CD1c-positive myeloid dendritic cell (primary cell): ENCODE measurements at regions not wholly inside any gene's neighbourhood (a gene's known extent, or its start where the extent isn't known, plus 50 kb on each side); places are given as distances from the start of the nearest gene placed in this dataset.
"Not testable (repeated sequence)": the region's sequence is repeated elsewhere in the genome, so short reads cannot be mapped to it uniquely, and the experiment has no call there.

Experiments used
- DNase-seq: peaks from one replicate; pipeline ENCODE4 v3.0.0-alpha.2; 2016; ENCODE audit errors: extremely low spot score

DNA sequence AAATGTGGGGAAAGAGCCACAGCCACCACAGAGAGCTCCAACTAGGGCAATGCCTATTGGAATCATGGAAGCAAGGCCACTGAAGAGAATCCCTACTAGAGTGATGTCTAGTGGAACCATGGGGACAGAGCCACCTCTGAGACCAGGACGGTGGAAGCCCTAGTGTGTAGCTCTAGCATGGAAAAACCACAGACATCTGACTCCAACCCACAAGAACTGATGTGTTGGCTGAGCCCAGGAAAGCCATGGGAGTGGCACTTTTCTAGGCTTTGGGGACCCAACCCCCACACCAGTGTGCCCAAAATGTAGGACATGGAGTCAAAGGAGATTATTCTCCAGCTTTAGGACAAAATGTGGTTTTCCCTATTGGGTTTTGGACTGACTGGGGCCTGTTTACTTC is 721.9 kb downstream of the BRINP1 start:
- no peak for DNase-seq

DNA sequence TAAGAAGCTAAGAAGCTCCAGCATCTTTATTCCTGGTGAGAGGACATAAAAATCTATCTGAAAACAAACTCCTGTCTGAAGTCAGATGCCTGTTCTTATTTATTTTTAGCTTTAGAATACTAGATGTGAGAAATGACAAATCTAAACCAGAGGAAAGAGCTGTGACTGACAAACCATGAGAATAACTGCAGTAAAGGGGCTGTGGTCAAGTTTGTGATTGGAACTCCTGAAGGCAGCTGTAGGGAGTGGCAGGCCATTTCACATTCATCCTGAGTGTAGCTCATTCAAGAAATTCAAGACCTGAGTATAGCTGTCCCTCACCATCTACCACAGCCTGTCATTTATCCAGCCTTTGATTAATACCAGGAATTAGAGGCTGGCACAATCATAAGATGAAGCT is 718.8 kb downstream of the BRINP1 start:
- no peak for DNase-seq

DNA sequence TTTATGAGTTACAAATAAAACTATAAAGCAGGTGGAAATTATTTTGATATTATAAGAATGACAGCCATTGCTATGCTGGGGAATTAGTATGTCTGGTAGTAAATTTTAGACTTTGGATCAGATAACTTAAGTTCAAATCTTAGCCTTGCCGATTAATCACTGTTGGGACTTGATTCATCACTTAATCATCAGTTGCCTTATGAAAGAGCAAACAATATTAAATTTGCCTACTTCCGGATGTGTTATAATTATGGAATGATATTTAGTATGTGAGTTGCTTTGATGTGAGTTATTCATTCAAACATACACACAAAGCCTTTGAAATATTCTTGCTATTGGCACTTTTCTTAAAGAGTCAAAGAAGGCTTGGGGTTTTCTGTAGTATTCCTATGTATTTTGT is 717.7 kb downstream of the BRINP1 start:
- no peak for DNase-seq

DNA sequence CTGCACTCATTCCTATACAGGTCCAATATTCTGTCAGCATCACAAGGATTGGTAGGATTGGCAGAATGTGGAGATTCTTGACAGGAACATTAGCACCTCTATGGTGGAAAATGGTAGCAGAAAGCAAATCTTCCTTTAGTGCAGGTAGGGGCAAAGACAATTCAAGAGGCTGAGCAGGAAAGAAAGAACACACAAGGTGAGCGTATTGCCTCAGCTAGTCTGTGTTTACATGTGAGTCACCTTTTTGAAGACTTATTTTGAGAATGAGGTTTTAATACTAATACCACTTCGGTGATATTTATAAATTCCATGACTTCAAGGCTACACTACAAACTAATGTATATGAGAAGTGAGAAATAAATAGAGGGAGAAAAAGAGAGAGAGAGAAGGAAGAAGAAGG is 717.0 kb downstream of the BRINP1 start:
- no peak for DNase-seq

DNA sequence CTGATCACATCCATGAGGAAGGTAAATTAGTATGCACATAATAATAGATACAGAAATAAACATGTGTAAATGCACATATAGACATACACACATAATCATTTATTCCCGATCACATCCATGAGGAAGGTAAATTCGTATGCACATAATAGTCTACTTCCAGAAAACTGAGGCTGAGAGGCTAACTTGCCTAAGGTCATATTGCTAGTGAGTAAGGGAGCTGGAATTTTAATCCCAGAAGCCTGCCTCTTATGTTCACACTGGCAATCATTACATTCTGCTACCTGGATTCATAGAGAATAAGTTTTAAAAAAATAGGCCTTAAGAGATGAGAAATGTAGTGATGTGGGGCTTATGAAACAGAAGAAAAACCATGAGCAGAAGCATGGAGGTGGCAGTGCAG is 716.3 kb downstream of the BRINP1 start:
- no peak for DNase-seq

DNA sequence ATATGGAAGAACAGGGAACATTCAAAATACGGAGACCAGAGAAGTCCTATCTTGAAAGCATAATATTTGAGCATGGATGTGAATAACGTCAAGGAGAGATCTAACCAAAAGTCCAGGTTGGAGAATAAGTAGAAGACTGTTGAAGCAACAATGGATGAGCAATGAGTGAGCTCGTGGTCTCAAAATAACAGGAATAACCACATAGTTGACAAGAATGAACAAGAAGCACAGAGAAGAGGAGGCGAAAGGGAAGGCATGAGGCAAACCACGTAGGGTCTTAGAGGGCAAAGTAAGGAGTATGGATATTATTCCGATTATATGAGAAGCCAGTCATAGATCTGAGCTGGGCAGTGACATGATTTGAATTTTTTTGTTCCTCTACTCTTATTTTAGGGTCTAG is 710.2 kb downstream of the BRINP1 start:
- no peak for DNase-seq

DNA sequence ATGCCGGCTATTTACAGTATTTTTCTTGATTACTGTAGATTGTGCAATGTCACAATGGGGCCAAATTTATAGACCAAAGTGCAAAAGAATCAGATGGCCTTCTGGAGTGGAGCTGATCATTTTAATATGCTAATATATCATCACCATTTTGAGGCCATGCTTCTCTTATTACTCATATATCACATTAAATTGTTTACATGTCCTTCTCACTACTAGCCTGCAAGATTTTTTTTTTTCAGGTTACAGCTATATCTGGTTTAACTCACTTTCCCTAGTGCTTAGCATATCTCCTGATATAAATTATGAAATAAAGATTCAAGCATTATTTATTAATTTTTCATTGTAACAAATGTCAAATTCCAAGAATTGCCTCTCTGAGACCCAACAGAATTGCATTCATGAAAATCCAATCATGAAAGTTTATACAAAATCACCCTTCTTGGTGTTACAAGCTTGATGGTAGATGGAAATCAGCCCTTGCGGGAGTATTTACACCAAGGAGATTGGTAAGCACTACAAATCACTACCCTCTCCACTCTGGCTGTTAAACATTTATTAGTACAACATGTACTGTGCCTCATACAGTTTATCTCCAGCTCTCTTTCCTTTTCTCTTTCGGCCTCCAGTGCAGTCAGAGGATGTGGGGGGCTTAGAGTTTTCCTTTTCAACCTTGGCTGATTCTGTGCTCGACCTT is 703.9 kb downstream of the BRINP1 start:
- DNase-seq, result no peak

DNA sequence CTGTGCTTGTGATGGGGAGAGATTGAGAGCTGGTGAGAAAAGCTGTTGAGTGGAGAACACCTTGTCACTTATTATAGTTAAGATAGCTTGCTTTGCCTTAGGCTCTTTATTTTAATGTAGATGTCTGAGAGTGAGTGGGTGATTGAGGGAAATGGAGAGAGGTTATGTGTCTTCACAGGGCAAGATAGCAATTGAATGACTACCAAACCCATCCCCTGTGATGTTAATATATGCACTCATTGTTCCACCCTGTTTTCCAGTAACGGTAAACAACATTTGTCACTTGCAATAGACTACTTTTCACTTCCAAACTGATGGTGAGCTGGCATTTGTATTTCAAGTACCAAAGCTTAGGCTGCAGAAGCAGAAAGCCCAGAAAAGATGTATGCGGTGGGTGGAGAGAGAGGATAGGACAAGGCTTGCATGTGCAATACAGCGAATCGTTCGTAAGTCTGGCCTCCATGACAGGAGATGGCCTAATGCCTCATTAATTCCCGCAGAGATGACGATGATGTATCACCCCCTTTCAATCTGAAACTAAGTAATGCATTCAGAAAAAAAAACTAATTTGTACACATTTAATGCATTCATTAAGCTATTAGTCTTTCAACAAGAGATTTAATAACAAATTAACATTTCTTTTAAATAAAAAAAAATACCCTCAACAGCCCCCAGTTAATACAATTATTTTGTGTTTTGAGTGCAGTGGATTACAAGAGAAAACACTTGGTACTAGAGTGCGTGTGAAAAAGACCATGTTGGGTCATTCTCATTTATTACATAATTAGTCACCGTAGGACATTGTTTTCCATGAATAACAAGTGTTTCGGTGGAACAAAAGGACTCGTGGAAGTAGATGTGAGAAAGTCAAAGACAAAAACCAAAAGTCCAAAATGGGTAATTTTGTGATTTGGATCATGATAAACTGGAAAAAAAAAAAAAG is 699.0 kb downstream of the BRINP1 start:
- no peak for DNase-seq

DNA sequence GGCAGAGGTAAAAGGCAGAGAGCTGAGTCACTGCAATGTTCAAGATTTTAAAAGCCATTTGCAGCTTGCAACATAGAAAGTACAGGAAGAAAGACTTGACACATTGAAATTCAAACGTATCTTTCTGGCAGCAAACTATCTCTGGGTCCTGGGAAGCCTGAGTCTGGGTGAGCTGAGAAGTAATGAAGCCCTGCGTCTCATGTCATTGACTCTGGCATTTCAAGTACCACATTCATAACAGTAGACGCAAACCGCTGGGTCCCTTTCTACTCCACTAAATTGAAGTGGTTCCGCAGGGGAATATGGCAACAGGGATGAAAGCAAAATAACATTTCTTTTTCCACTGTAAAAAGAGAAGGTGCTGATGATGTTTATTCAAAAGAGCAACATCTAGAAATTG is 694.3 kb downstream of the BRINP1 start:
- no peak for DNase-seq

DNA sequence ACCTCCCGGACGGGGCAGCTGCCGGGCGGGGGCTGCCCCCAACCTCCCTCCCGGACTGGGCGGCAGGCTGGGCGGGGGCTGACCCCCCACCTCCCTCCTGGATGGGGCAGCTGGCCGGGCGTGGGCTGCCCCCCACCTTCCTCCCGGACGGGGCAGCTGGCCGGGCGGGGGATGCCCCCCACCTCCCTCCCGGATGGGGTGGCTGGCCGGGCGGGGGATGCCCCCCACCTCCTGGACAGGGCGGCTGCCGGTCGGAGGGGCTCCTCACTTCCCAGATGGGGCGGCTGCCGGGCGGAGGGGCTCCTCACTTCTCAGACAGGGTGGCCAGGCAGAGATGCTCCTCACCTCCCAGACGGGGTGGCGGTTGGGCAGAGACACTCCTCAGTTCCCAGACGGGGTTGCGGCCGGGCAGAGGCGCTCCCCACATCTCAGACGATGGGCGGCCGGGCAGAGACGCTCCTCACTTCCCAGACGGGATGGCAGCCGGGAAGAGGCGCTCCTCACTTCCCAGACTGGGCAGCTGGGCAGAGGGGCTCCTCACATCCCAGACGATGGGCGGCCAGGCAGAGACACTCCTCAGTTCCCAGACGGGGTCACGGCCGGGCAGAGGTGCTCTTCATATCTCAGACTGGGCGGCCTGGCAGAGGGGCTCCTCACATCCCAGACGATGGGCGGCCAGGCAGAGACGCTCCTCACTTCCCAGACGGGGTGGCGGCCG is 691.1 kb downstream of the BRINP1 start:
- DNase-seq, result not testable (repeated sequence)

DNA sequence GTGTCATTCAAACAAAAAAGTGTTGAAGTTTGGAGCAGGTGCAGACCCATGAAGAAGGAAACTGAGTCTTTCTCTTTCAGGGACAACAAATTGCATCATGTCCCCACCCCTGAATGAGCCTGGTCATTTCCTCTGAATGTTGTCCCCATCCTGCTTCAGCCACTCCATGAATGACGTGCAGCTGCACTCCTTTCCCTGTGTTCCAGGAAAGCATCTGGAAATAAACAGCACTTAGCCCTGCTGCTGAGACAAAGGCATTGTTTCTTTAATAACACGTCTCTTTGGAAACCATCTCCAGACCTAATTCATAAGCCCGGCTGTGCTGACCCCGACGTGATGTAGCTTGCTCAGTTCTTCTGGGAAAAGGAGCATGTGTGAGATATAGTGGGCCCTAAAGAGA is 682.3 kb downstream of the BRINP1 start:
- DNase-seq, result no peak

DNA sequence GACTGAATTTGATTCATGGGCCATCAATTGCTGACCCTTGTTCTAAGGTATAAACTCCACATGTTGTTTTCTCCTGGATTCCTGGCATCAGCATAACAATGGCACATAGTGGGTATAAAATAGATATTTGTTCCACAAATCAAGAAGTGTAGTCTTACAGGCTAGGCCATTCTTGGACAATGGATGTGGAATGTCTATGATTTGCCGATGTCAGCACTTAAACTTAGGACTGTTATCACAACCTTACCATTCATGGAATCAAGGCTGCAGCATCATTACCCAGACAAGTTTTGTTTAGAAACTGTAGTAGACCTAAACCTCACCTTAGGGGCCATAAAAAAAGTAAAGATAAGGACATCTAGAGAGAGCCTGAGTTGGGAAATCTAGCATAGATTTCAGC is 680.0 kb downstream of the BRINP1 start:
- DNase-seq, result no peak

DNA sequence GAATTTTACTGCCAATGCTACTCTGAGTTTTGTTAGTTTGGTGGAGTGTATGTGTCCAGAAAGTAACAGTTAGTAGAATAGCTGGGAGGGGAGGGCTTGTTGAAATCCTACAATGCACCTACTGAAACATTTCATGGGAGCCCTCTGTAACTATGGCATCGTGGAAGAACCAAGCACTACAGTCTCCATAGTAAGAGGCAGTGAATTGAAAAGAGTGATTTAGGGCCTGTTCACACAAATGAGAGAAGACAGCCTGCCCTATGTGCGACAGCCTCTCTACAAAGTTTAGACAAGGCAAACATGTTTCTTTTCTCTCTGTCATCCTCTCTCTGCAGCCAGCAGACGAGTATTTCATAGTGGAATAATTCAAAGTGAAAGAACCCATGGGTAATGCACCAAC is 676.6 kb downstream of the BRINP1 start:
- DNase-seq, result no peak

DNA sequence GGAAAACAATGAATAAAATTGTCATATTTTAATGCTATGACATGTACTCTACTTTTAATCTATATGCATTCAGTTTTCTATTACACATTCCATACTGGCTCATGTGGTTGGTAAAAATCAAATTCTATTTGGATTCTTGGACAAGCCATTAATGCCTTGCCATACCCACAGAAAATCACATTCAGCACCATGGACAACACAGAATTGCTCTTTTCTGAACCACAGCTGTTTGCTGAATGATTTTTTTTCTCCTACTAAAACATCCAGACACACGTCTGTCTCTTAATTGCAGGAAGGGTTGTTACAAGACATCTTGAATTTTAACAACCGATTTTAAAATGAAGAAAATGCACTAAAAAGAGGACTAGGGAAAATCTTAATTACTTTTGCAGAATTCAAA is 675.6 kb downstream of the BRINP1 start:
- no peak for DNase-seq

DNA sequence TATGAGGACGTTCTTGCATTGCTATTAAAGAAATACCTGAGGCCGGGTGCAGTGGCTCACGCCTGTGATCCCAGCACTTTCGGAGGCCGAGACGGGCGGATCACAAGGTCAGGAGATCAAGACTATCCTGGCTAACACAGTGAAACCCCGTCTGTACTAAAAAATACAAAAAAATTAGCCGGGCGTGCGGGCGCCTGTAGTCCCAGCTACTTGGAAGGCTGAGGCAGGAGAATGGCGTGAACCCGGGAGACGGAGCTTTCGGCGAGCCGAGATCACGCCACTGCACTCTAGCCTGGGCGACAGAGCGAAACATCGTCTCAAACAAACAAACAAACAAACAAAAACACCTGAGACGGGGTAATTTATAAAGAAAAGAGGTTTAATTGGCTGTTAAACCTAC is 674.0 kb downstream of the BRINP1 start:
- not testable (repeated sequence) for DNase-seq

DNA sequence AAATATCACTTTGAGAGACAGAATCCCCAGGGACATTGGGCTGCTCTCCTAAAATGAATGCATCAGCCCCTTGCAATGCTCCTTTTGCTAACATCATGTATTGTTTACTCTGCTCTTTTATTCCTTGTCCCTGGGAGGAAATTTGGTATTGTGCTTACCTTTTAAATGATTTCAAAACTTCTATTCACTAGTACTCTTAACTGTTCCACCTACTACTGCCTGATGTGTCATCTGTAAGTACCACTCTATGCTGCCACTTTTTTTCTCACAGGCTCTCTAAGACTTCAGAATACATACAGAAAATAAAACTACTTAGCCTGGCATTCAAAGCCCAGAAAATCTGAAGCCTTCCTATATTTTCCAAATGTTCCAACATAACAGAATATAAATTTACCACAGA is 667.2 kb downstream of the BRINP1 start:
- DNase-seq, result no peak

DNA sequence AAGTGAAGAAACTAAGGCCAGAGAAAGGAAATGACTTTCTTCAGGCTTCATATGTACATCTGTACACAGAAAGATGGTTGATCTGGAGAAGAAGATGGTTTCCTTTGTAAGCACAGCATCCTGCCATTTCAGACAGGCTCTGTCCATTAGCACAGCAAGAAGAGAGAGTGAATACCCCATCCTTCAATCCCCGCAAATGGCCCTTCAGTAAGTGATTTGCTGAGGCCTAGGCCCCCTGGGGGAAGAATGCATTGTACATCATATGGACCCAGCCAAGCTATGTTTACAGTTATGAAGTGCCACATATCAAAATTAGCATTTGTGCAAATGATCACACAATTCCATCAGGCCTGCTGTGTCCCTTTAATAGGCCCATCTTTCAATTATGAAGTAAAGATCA is 657.4 kb downstream of the BRINP1 start:
- no peak for DNase-seq

DNA sequence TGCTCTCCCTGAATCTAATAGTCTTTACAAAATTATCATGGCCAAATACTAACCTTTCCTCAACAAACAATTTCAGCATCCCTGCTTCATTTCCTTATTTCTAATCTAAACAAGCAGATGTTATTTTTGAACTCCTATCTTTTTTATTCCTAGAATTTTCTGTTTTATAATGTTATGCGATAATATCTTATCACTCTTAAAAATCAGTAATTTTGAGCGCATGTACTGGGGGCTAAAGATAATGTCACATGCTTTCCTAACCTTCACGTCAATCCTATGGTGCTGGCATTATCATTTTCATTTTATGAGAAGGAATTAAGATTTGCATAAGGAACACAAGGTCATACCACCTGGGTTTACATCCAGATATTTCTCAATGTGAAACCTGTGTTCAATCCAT is 648.0 kb downstream of the BRINP1 start:
- DNase-seq, result no peak

DNA sequence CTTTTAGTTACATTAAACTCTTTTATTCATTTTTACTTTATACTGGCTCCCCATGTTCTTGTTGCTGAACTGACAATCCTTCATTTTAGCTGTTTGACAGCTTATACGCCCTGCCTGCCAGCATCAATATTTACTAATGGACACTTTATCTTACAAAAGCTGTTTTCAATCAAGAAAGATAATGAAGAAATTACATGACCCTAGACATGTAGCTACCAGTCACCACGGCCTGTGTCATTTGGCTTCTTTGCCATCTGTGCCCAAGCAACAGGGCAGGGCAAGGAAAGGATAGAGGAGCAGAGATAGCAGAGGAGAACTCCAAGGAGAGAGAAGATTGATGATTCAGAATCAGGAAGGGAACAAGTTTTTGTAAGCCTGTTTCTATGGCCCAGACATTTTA is 647.3 kb downstream of the BRINP1 start:
- no peak for DNase-seq

DNA sequence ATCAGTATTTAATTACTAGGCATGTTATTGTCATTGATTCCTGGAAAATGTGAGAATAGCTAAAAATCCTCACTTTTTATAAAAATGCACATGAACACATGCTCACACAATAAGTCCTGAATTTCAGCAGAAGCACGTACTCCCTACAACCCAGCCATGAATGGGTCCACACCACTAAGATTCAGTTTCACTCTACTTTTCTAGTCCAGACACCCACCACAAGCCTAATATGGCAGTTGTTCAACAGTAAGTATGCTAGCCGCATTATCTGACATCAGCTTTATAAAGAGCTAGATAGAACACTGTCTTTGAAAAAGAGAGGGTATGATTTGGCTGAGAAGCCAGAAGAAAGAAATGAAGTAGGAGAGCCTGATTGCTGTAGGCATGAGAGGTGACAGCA is 639.3 kb downstream of the BRINP1 start:
- no peak for DNase-seq

DNA sequence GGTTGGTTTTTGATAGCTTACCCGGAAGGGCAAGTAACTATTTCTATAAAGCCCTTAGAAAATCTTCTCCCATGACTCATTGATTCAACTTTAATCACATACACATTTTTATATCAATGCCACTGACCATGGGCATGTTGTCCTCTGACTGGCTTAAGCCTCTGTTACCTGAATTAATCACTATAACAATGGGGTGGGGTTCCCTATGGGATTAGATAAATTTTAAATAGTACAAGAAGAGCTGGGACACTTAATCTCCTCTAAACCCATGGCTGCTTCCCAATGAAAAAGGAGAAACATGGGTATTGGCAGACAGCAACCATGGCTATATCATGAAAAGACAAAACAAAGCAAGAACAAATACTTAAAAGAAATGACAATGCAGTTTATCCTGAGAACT is 636.2 kb downstream of the BRINP1 start:
- DNase-seq, result no peak

DNA sequence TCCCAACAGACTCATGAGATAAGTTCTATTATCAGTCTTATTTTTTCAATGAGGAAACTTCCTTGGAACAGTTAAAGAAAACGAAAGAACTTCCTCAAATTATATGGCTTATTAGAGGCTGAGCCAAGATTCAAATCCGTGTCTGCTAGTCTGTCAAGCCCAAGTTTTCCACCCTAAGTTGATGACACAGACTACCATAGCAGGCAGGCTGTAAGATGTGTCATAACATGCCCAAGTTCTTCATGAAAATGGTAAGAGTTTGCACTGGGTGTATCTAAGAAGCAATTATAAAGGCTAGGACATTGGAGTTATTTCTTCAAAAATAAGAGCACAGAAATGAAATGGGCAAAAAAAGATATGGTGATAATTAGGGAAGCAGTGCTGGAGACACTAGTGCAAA is 634.5 kb downstream of the BRINP1 start:
- DNase-seq, result no peak

DNA sequence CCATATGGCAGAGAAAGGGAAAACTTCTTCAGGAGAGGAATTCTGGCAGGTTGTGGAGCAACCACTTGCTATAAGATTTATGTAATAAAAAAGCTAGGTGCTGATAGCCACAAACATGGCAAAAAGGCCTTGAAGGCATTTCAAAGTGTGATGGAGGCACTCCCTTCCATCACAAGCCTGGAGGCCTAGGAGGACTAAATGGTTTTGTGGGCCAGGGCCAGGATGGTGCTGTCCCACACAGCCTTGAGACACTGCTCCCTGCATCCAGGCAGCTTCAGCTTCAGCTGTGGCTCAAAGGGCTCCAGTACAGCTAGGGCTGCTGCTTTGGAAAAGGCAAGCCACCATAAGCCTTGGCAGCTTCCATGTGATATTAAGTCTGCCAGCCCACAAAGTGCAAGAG is 632.8 kb downstream of the BRINP1 start:
- no peak for DNase-seq
